OCI-LY1 (cell line): ENCODE measurements at regions not wholly inside any gene's neighbourhood (a gene's known extent, or its start where the extent isn't known, plus 50 kb on each side); places are given as distances from the start of the nearest gene placed in this dataset.
"Not testable (repeated sequence)": the region's sequence is repeated elsewhere in the genome, so short reads cannot be mapped to it uniquely, and the experiment has no call there.

Experiments
- H2AFZ ChIP-seq: fragments of 200-600 bp; sonication (generic), shearing (Covaris generic); 2 replicates; pipeline ENCODE4 v1.6.0; 2014; ENCODE audit warnings: antibody characterized with exemption, mild to moderate bottlenecking, low read length
- H3F3A ChIP-seq: fragments of 200-600 bp; sonication (generic), shearing (Covaris generic); 2 replicates; pipeline ENCODE4 v1.6.0; 2014; ENCODE audit warnings: mild to moderate bottlenecking, antibody characterized with exemption, low read length, moderate library complexity; ENCODE audit not compliant: insufficient read depth
- H3K27ac ChIP-seq: fragments of 200-600 bp; sonication (generic); 2 replicates; pipeline ENCODE4 v1.5.1; 2014; ENCODE audit warnings: low read length, mixed run types, mild to moderate bottlenecking, low read depth; ENCODE audit not compliant: poor library complexity, severe bottlenecking
- H3K27me3 ChIP-seq: fragments of 200-600 bp; sonication (generic); 2 replicates; pipeline ENCODE4 v1.6.0; 2014; ENCODE audit warnings: antibody characterized with exemption, mild to moderate bottlenecking, low read length, moderate library complexity; ENCODE audit not compliant: insufficient read depth
- H3K36me3 ChIP-seq: fragments of 200-600 bp; sonication (generic); 2 replicates; pipeline ENCODE4 v1.6.1; 2014; ENCODE audit warnings: mild to moderate bottlenecking, antibody characterized with exemption, low read length, moderate library complexity, mixed read lengths; ENCODE audit not compliant: insufficient read depth
- H3K4me1 ChIP-seq: fragments of 200-600 bp; sonication (generic); 2 replicates; pipeline ENCODE4 v1.5.1; 2014; ENCODE audit warnings: mild to moderate bottlenecking, low read length, moderate library complexity; ENCODE audit not compliant: insufficient read depth, severe bottlenecking
- H3K4me2 ChIP-seq: fragments of 200-600 bp; sonication (generic), shearing (Covaris generic); 2 replicates; pipeline ENCODE4 v1.6.1; 2014; ENCODE audit warnings: low read length
- H3K4me3 ChIP-seq: fragments of 200-600 bp; sonication (generic); 2 replicates; pipeline ENCODE4 v1.5.1; 2014; ENCODE audit warnings: low read length, low read depth, mild to moderate bottlenecking, mixed read lengths; ENCODE audit not compliant: poor library complexity, severe bottlenecking
- H3K79me2 ChIP-seq: fragments of 200-600 bp; shearing (Covaris generic); 2 replicates; pipeline ENCODE4 v1.6.1; 2016; ENCODE audit warnings: mixed run types, low read length, mixed read lengths; ENCODE audit not compliant: insufficient read depth
- H3K9ac ChIP-seq: fragments of 200-600 bp; sonication (generic), shearing (Covaris generic); 2 replicates; pipeline ENCODE4 v1.6.1; 2014; ENCODE audit warnings: mild to moderate bottlenecking, low read length, mixed read lengths
- H3K9me2 ChIP-seq: fragments of 200-600 bp; sonication (generic), shearing (Covaris generic); 2 replicates; pipeline ENCODE4 v1.6.1; 2014; ENCODE audit warnings: low read depth, mild to moderate bottlenecking, low read length, mixed read lengths
- H3K9me3 ChIP-seq: fragments of 200-600 bp; shearing (Covaris generic); 2 replicates; pipeline ENCODE4 v1.6.1; 2014; ENCODE audit warnings: low read length, mixed read lengths
- H4K20me1 ChIP-seq: fragments of 200-600 bp; sonication (generic), shearing (Covaris generic); 2 replicates; pipeline ENCODE4 v1.6.0; 2016; ENCODE audit warnings: mild to moderate bottlenecking, low read length; ENCODE audit not compliant: insufficient read depth
- CTCF ChIP-seq: fragments of 200-600 bp; sonication (generic), shearing (Covaris generic); IDR thresholded peaks from 2 replicates; pipeline ENCODE4 v1.5.1; 2017; ENCODE audit warnings: mild to moderate bottlenecking, antibody characterized with exemption, low read length, moderate library complexity, mixed read lengths
- EZH2 ChIP-seq: fragments of 200-600 bp; sonication (generic), shearing (Covaris generic); IDR thresholded peaks from 2 replicates; pipeline ENCODE4 v1.8.0; 2017; ENCODE audit warnings: borderline replicate concordance, mixed run types, mild to moderate bottlenecking, antibody characterized with exemption, low read length, moderate library complexity, mixed read lengths

GRCh38 chr5:142235870-142236672, 88.8 kb downstream of the SPRY4 start:
- no peak overlapping the region for H3K27ac ChIP-seq

GRCh38 chr5:142235050-142235797, 89.6 kb downstream of the SPRY4 start:
- Histone ChIP-seq H2AFZ (no peak overlapping the region), H3K27me3 (no peaks in the 10 kb centered on the region), H3K9ac (no peak overlapping the region), H3K79me2 (no peaks in the 10 kb centered on the region), H3K9me2 (no peaks in the 10 kb centered on the region), H3F3A (no peaks in the 10 kb centered on the region), H3K4me2 (no peak overlapping the region), H3K4me1 (no peaks in the 10 kb centered on the region), H4K20me1 (no peaks in the 10 kb centered on the region), H3K27ac (no peak overlapping the region), H3K36me3 (no peaks in the 10 kb centered on the region), H3K9me3 (no peaks in the 10 kb centered on the region), H3K4me3 (no peak overlapping the region)
- TF ChIP-seq CTCF (no peak), EZH2 (no peak)

More at GRCh38 chr5:142235870-142236672, 88.8 kb downstream of the SPRY4 start:
- TF ChIP-seq CTCF (no peak), EZH2 (no peak)
- H2AFZ ChIP-seq = no peak overlapping the region
- H3K79me2 ChIP-seq = no peaks in the 10 kb centered on the region
- H3K9ac ChIP-seq = no peak overlapping the region
- H3K4me3 ChIP-seq = no peak overlapping the region
- H3K9me2 ChIP-seq = no peaks in the 10 kb centered on the region
- no peaks in the 10 kb centered on the region for H3K9me3 ChIP-seq
- no peaks in the 10 kb centered on the region for H3F3A ChIP-seq
- H3K27me3 ChIP-seq = no peaks in the 10 kb centered on the region
- no peaks in the 10 kb centered on the region for H4K20me1 ChIP-seq
- no peaks in the 10 kb centered on the region for H3K4me1 ChIP-seq
- H3K36me3 ChIP-seq = no peaks in the 10 kb centered on the region
- H3K4me2 ChIP-seq = no peak overlapping the region

- no peaks in the 10 kb centered on the region for H3K36me3 ChIP-seq
- no peak overlapping the region for H3K4me2 ChIP-seq
- H3K4me1 ChIP-seq = no peaks in the 10 kb centered on the region
- H3K27ac ChIP-seq = no peak overlapping the region
- no peaks in the 10 kb centered on the region for H3K27me3 ChIP-seq
- H2AFZ ChIP-seq = no peak overlapping the region
- no peaks in the 10 kb centered on the region for H4K20me1 ChIP-seq
- H3F3A ChIP-seq = no peaks in the 10 kb centered on the region
- no peak overlapping the region for H3K4me3 ChIP-seq
- TF ChIP-seq EZH2 (no peak), CTCF (no peak)
- H3K9me2 ChIP-seq = no peaks in the 10 kb centered on the region
- H3K79me2 ChIP-seq = no peaks in the 10 kb centered on the region
- no peak overlapping the region for H3K9ac ChIP-seq
- no peaks in the 10 kb centered on the region for H3K9me3 ChIP-seq
Measured at GRCh38 chr5:142233083-142234032, 91.5 kb downstream of the SPRY4 start.

- not testable (repeated sequence) for H3F3A ChIP-seq, H3K27ac ChIP-seq, H3K27me3 ChIP-seq, H3K79me2 ChIP-seq, H3K9me3 ChIP-seq, H3K9me2 ChIP-seq, H3K4me2 ChIP-seq, H3K4me1 ChIP-seq, H3K36me3 ChIP-seq, H3K4me3 ChIP-seq, H2AFZ ChIP-seq, H3K9ac ChIP-seq, H4K20me1 ChIP-seq
Measured at GRCh38 chr5:142230949-142231348, 93.9 kb downstream of the SPRY4 start.
